ENCODE measurements at regions not wholly inside any gene's neighbourhood (a gene's known extent, or its start where the extent isn't known, plus 50 kb on each side); places are given as distances from the start of the nearest gene placed in this dataset.
A peak's percentile ranks its signal among the peaks of the same experiment; 100 is the strongest.

- TF ChIP-seq ZNF331 (CRISPR knock-in tag; IDR thresholded peaks at IDR 0.05; ENCODE audit: low read depth): no peak
- no peak for TF ChIP-seq ETS1 (IDR thresholded peaks at IDR 0.05)
- no peak for TF ChIP-seq CREB1 (CRISPR knock-in tag; IDR thresholded peaks at IDR 0.05; ENCODE audit: low read depth)
- TF ChIP-seq REST (IDR thresholded peaks at IDR 0.05; ENCODE audit: unreplicated experiment): no peak
- no peak for TF ChIP-seq JUNB (IDR thresholded peaks at IDR 0.05; ENCODE audit: unreplicated experiment)
- TF ChIP-seq POLR2AphosphoS5 (IDR thresholded peaks at IDR 0.05; ENCODE audit: low read depth): no peak
- no peak for TF ChIP-seq EZH2 (IDR thresholded peaks at IDR 0.05; ENCODE audit: low read depth, unreplicated experiment)
- TF ChIP-seq STAT1 (IDR thresholded peaks at IDR 0.05; ENCODE audit: unreplicated experiment): no peak
- no peak for TF ChIP-seq EZH2phosphoT487 (IDR thresholded peaks at IDR 0.05; ENCODE audit: unreplicated experiment)
- no peak for TF ChIP-seq ZNF114 (CRISPR knock-in tag; IDR thresholded peaks at IDR 0.05)
- no peak for TF ChIP-seq CTCF (conservative IDR thresholded peaks at IDR 0.05; ENCODE audit: low read depth in 2 of 2)
- DNase-seq (ENCODE audit: low spot score) (no peak), ATAC-seq (no peak)
- 0 out of 2 replicates have a peak overlapping the region, but pooled peaks have one; percentile 43 for H2AFZ ChIP-seq
- H4K20me1 ChIP-seq (replicated peaks; ENCODE audit: insufficient read depth): no peaks in the 10 kb centered on the region
- Mint-ChIP-seq H3K36me3 (ENCODE audit: low read depth) (no peaks in the 10 kb centered on the region), H3K27ac (no peak overlapping the region), H3K9me3 (no peaks in the 10 kb centered on the region; the same call in 2 of the 3 replicates), H3K4me3 (no peak overlapping the region), H3K27me3 (ENCODE audit: insufficient read depth, low read depth, poor library complexity) (no peaks in the 10 kb centered on the region), H3K4me1 (peaks cover 7% of the 10 kb centered on the region)
- H3F3A ChIP-seq (replicated peaks; ENCODE audit: low read depth): no peaks in the 10 kb centered on the region
- H3K4me3 ChIP-seq: no peak overlapping the region
- H3K9me2 ChIP-seq (ENCODE audit: insufficient read depth): no peaks in the 10 kb centered on the region
- H3K4me1 ChIP-seq (ENCODE audit: insufficient read depth): no peaks in the 10 kb centered on the region
- no peaks in the 10 kb centered on the region for H3K27me3 ChIP-seq (ENCODE audit: insufficient read depth)
- H3K79me2 ChIP-seq (replicated peaks; ENCODE audit: insufficient read depth): no peaks in the 10 kb centered on the region
- H3K4me2 ChIP-seq: no peak overlapping the region
- no peaks in the 10 kb centered on the region for H3K36me3 ChIP-seq (ENCODE audit: insufficient read depth)
- H3K27ac ChIP-seq (ENCODE audit: low read depth): no peak overlapping the region
Observed at GRCh38 chr6:149196091-149196490, 121.4 kb upstream of the TAB2 start.
